IMR-90 (cell line): ENCODE measurements at regions not wholly inside any gene's neighbourhood (a gene's known extent, or its start where the extent isn't known, plus 50 kb on each side); places are given as distances from the start of the nearest gene placed in this dataset.

Experiments used
- ATAC-seq: fragments of 200-7000 bp; cut with Tn5 transposase; 2 replicates; pipeline ENCODE4 v1.9.1; 2020; ENCODE audit warnings: low read depth, mild to moderate bottlenecking, moderate library complexity
- BruUV-seq: library from RNA; stranded (reverse); fragments of 400-500 nt; replicated peaks from 2 replicates; lab custom pipeline; 2021; lab: Mats Ljungman, UMichigan
- CTCF ChIA-PET: fragments of 300-600 bp; formaldehyde crosslinking; extraction: SDS; loops from one replicate; lab custom pipeline; 2021; ENCODE audit warnings: antibody characterized with exemption; lab: Yijun Ruan, JAX
- POLR2A ChIA-PET: fragments of 300-600 bp; sonication (Branson Sonifier 250); formaldehyde crosslinking; loops from one replicate; lab custom pipeline; 2022; ENCODE audit warnings: antibody characterized with exemption; ENCODE audit not compliant: unreplicated experiment; lab: Charles Lee
- DNase-seq: peaks from one replicate; pipeline ENCODE4 v3.0.0; 2013
- H2AFZ ChIP-seq: replicated peaks from 2 replicates; pipeline ENCODE3; 2013; ENCODE audit warnings: low read length, mild to moderate bottlenecking; ENCODE audit not compliant: poor library complexity
- H2AK5ac ChIP-seq: 2 replicates; pipeline ENCODE4 v1.6.1; 2013; ENCODE audit warnings: low read depth, low read length, inconsistent platforms
- H2AK9ac ChIP-seq: replicated peaks from 2 replicates; pipeline ENCODE3; 2013; ENCODE audit warnings: mild to moderate bottlenecking, low read depth, low read length, moderate library complexity; ENCODE audit not compliant: poor library complexity
- H2BK120ac ChIP-seq: 2 replicates; pipeline ENCODE4 v1.6.1; 2013; ENCODE audit warnings: low read depth, low read length, inconsistent platforms
- H2BK15ac ChIP-seq: 3 replicates; pipeline ENCODE4 v1.6.1; 2013; ENCODE audit warnings: low read depth, low read length, inconsistent platforms
- H2BK20ac ChIP-seq: 2 replicates; pipeline ENCODE4 v1.6.1; 2013; ENCODE audit warnings: low read depth, mild to moderate bottlenecking, inconsistent platforms, low read length, moderate library complexity
- H2BK5ac ChIP-seq: 2 replicates; pipeline ENCODE4 v1.6.1; 2013; ENCODE audit warnings: mild to moderate bottlenecking, low read depth, low read length, inconsistent platforms; ENCODE audit not compliant: poor library complexity, severe bottlenecking
- H3K14ac ChIP-seq: replicated peaks from 2 replicates; pipeline ENCODE4 v1.6.1; 2013; ENCODE audit warnings: low read depth, low read length, inconsistent platforms
- H3K18ac ChIP-seq: 2 replicates; pipeline ENCODE4 v1.6.1; 2013; ENCODE audit warnings: low read depth, low read length, control low read depth
- H3K23ac ChIP-seq: 2 replicates; pipeline ENCODE4 v1.6.1; 2013; ENCODE audit warnings: low read depth, low read length, inconsistent platforms
- H3K27ac ChIP-seq: 2 replicates; pipeline ENCODE4 v1.5.1; 2013; ENCODE audit warnings: mild to moderate bottlenecking, control low read depth, low read length; ENCODE audit not compliant: insufficient read depth
- H3K27me3 ChIP-seq: 2 replicates; pipeline ENCODE4 v1.6.1; 2013; ENCODE audit warnings: low read length; ENCODE audit not compliant: control insufficient read depth, insufficient read depth
- H3K36me3 ChIP-seq: 2 replicates; pipeline ENCODE4 v1.6.1; 2013; ENCODE audit warnings: low read length, mixed read lengths; ENCODE audit not compliant: control insufficient read depth, insufficient read depth
- H3K4ac ChIP-seq: 2 replicates; pipeline ENCODE4 v1.6.1; 2013; ENCODE audit warnings: low read depth, low read length, inconsistent platforms
- H3K4me1 ChIP-seq: 2 replicates; pipeline ENCODE4 v1.6.1; 2013; ENCODE audit warnings: low read length, mixed read lengths; ENCODE audit not compliant: control insufficient read depth, insufficient read depth
- H3K4me2 ChIP-seq: 2 replicates; pipeline ENCODE4 v1.6.1; 2013; ENCODE audit warnings: low read depth, mild to moderate bottlenecking, control low read depth, low read length, moderate library complexity
- H3K4me3 ChIP-seq: 2 replicates; pipeline ENCODE4 v1.5.1; 2013; ENCODE audit warnings: low read depth, mild to moderate bottlenecking, control low read depth, low read length, moderate library complexity; ENCODE audit not compliant: insufficient read depth
- H3K56ac ChIP-seq: 2 replicates; pipeline ENCODE4 v1.6.1; 2013; ENCODE audit warnings: low read length, inconsistent platforms; ENCODE audit not compliant: insufficient read depth; ENCODE audit errors: extremely low read depth
- H3K79me1 ChIP-seq, 2 experiments: 2 replicates each; pipeline ENCODE4 v1.6.1; 2013; ENCODE audit warnings: low read length in 2 of 2, inconsistent platforms in 1 of 2, low read depth in 1 of 2
- H3K9ac ChIP-seq: 2 replicates; pipeline ENCODE4 v1.6.1; 2013; ENCODE audit warnings: low read depth, low read length, control low read depth
- H3K9me1 ChIP-seq: 2 replicates; pipeline ENCODE4 v1.6.1; 2013; ENCODE audit warnings: low read length, inconsistent platforms; ENCODE audit not compliant: insufficient read depth
- H3K9me3 ChIP-seq: 2 replicates; pipeline ENCODE4 v1.6.1; 2013; ENCODE audit warnings: low read length; ENCODE audit not compliant: control insufficient read depth, insufficient read depth
- H4K20me1 ChIP-seq: 2 replicates; pipeline ENCODE4 v1.6.1; 2013; ENCODE audit warnings: low read length, inconsistent platforms; ENCODE audit not compliant: insufficient read depth
- H4K5ac ChIP-seq: 2 replicates; pipeline ENCODE4 v1.6.1; 2013; ENCODE audit warnings: mild to moderate bottlenecking, low read depth, low read length, control low read depth
- H4K8ac ChIP-seq, 2 experiments: 2 replicates each; pipeline ENCODE4 v1.6.1; 2013; ENCODE audit warnings: low read depth in 2 of 2, low read length in 2 of 2, control low read depth in 1 of 2, inconsistent platforms in 1 of 2
- H4K91ac ChIP-seq: 2 replicates; pipeline ENCODE4 v1.6.1; 2013; ENCODE audit warnings: low read depth, low read length, inconsistent platforms; ENCODE audit not compliant: insufficient read depth
- BHLHE40 ChIP-seq: fragments of 150-350 bp; IDR thresholded peaks from 2 replicates; pipeline ENCODE4 v1.6.1; 2016; ENCODE audit warnings: mild to moderate bottlenecking, low read depth, low read length
- NFE2L2 ChIP-seq: fragments of 150-350 bp; IDR thresholded peaks from 2 replicates; pipeline ENCODE4 v1.6.1; 2016; ENCODE audit warnings: low read depth, mild to moderate bottlenecking, low read length
- RCOR1 ChIP-seq: IDR thresholded peaks from 2 replicates; pipeline ENCODE4 v1.6.1; 2012; ENCODE audit warnings: mild to moderate bottlenecking, low read length, improper control_type of control experiment; ENCODE audit not compliant: insufficient replicate concordance
- WGBS, 2 experiments: methylation state at CpG; one replicate each; pipeline versions ENCODE4 v1.1.5 to v1.1.7; 2013; ENCODE audit warnings: missing lambda C conversion rate in 2 of 2; ENCODE audit not compliant: insufficient read length in 1 of 2; ENCODE audit errors: extremely low coverage in 2 of 2; 5-methylcytosine and 5-hydroxymethylcytosine counted together
- dilution Hi-C: fragments of 300-500 bp; cut with HindIII; formaldehyde crosslinking; loops from one replicate; pipeline ENCODE4 v1.14.3; 2018; ENCODE audit warnings: low sequenced_read_pairs; ENCODE audit not compliant: unreplicated experiment
- in situ Hi-C: fragments of 300-500 bp; cut with MboI; formaldehyde crosslinking; loops from 3 replicates; pipeline ENCODE4 v1.14.3; 2019; ENCODE audit warnings: low sequenced_read_pairs, inconsistent platforms, mixed read lengths
- intact Hi-C: fragments of 100-400 bp; cut with micrococcal nuclease; formaldehyde crosslinking; loops from 2 replicates; pipeline ENCODE4 v1.10.0; 2022
- TF ChIP-seq, protein P1 (sequence below): fragments of 150-350 bp; IDR thresholded peaks from 2 replicates; pipeline ENCODE4 v1.6.1; 2017; ENCODE audit warnings: mild to moderate bottlenecking, antibody characterized with exemption, low read length, low read depth

DNA sequence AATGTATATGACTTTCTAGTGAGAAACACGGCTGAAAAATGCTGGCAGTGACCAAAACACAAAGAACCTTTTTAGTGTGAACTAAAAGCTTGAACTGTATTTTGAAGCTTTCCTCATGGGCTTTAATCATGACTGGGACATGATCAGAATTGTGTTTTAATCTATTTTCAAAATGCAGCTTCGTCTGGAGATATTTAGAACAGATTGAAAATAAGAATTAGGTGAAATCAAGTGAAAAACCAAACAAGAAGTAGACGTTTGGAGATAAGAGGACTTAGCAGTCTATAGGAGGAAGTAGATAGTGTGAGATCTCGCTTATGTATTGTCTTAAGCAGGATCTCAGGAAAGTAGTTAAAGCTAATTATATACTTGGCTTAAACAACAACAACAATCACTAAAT lies 865.4 kb upstream of the MBL2 start:
- H3K27ac ChIP-seq, result no peak overlapping the region
- H4K5ac ChIP-seq, result no peak overlapping the region
- TF ChIP-seq, protein P1, sequence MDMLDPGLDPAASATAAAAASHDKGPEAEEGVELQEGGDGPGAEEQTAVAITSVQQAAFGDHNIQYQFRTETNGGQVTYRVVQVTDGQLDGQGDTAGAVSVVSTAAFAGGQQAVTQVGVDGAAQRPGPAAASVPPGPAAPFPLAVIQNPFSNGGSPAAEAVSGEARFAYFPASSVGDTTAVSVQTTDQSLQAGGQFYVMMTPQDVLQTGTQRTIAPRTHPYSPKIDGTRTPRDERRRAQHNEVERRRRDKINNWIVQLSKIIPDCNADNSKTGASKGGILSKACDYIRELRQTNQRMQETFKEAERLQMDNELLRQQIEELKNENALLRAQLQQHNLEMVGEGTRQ, result no peak
- TF ChIP-seq BHLHE40, result no peak
- TF ChIP-seq RCOR1, result no peak
- TF ChIP-seq NFE2L2, result no peak
- no peak overlapping the region for H3K9ac ChIP-seq
- no peaks in the 10 kb centered on the region for H3K27me3 ChIP-seq
- DNase-seq, result no peak
- no peak overlapping the region for H2BK15ac ChIP-seq
- no peak overlapping the region for H3K18ac ChIP-seq
- no peak overlapping the region for H2BK120ac ChIP-seq
- H2AFZ ChIP-seq, result no peak overlapping the region
- no peaks in the 10 kb centered on the region for H3K4me1 ChIP-seq
- no peak overlapping the region for H3K4me2 ChIP-seq
- no peak for ATAC-seq
- no peaks in the 10 kb centered on the region for H3K9me1 ChIP-seq
- no CpG with 5 or more reads among the region's 4 CpGs for WGBS, 2 experiments
- H3K4me3 ChIP-seq, result no peak overlapping the region
- H2BK5ac ChIP-seq, result no peak overlapping the region
- H3K23ac ChIP-seq, result no peak overlapping the region
- H2AK5ac ChIP-seq, result no peak overlapping the region
- ChIA-PET POLR2A (no interaction called here), CTCF (no interaction called here)
- intact Hi-C loops, result no loop called here
- no peaks in the 10 kb centered on the region for H3K9me3 ChIP-seq
- in situ Hi-C loops, result no loop called here
- H2AK9ac ChIP-seq, result no peak overlapping the region
- no peaks in the 10 kb centered on the region for H3K79me1 ChIP-seq
- no TSS peak for BruUV-seq
- H2BK20ac ChIP-seq, result no peak overlapping the region
- H3K14ac ChIP-seq, result no peak overlapping the region
- no peak overlapping the region for H4K91ac ChIP-seq
- H4K8ac ChIP-seq, result no peak overlapping the region
- no peaks in the 10 kb centered on the region for H4K20me1 ChIP-seq
- no peak overlapping the region for H3K4ac ChIP-seq
- no peaks in the 10 kb centered on the region for H3K36me3 ChIP-seq
- H3K56ac ChIP-seq, result no peak overlapping the region
- dilution Hi-C loops, result no loop called here
